HepG2 (cell line): ENCODE measurements at regions not wholly inside any gene's neighbourhood (a gene's known extent, or its start where the extent isn't known, plus 50 kb on each side); places are given as distances from the start of the nearest gene placed in this dataset.

Experiments used
- BORCS8-MEF2B ChIP-seq: sonication (generic); formaldehyde crosslinking; IDR thresholded peaks from 2 replicates; pipeline ENCODE4 v1.8.0; 2022; ENCODE audit warnings: mild to moderate bottlenecking, missing genetic modification reagents
- EEA1 ChIP-seq: sonication (generic); formaldehyde crosslinking; IDR thresholded peaks from 2 replicates; pipeline ENCODE4 v1.5.1; 2020; ENCODE audit warnings: mild to moderate bottlenecking, missing genetic modification reagents, borderline replicate concordance
- EP300 ChIP-seq, 3 experiments: sonication (generic) in 1 of 3; formaldehyde crosslinking in 1 of 3; IDR thresholded peaks; 2 replicates each; pipeline versions ENCODE4 v1.5.1 to v1.6.1; 2011 to 2020; ENCODE audit warnings: low read depth in 2 of 3, low read length in 2 of 3, borderline replicate concordance in 1 of 3, improper control_type of control experiment in 1 of 3, mild to moderate bottlenecking in 1 of 3, missing genetic modification reagents in 1 of 3, moderate library complexity in 1 of 3
- HDAC1 ChIP-seq: sonication (generic); formaldehyde crosslinking; IDR thresholded peaks from 2 replicates; pipeline ENCODE4 v1.5.1; 2020; ENCODE audit warnings: mild to moderate bottlenecking, missing genetic modification reagents
- MAFF ChIP-seq: IDR thresholded peaks from 2 replicates; pipeline ENCODE4 v1.6.1; 2011; ENCODE audit warnings: low read depth, low read length, improper control_type of control experiment
- NFRKB ChIP-seq: fragments of 450-650 bp; IDR thresholded peaks from 2 replicates; pipeline ENCODE4 v1.6.1; 2017
- POLR2A ChIP-seq, 2 experiments: IDR thresholded peaks; 2 replicates each; pipeline ENCODE4 v1.6.1; 2011; ENCODE audit warnings: low read depth in 2 of 2, low read length in 2 of 2, mild to moderate bottlenecking in 1 of 2, moderate library complexity in 1 of 2; ENCODE audit not compliant: insufficient read depth in 1 of 2
- POLR2AphosphoS5 ChIP-seq: IDR thresholded peaks from 2 replicates; pipeline ENCODE4 v1.6.1; 2012; ENCODE audit warnings: low read depth, low read length
- SKI ChIP-seq: fragments of 450-650 bp; IDR thresholded peaks from one replicate; pipeline ENCODE4 v1.6.1; 2018; ENCODE audit warnings: mild to moderate bottlenecking; ENCODE audit not compliant: partially characterized antibody
- ZFP36 ChIP-seq: fragments of 150-350 bp; IDR thresholded peaks from 2 replicates; pipeline ENCODE4 v1.6.1; 2018; ENCODE audit warnings: borderline replicate concordance, low read length, low read depth; ENCODE audit not compliant: partially characterized antibody
- ZNF335 ChIP-seq: sonication (generic); formaldehyde crosslinking; IDR thresholded peaks from 2 replicates; pipeline ENCODE4 v1.4.0; 2020; ENCODE audit warnings: missing genetic modification reagents
- TF ChIP-seq, protein P1 (sequence below): sonication (generic); formaldehyde crosslinking; IDR thresholded peaks from 2 replicates; pipeline ENCODE4 v1.4.0; 2020; ENCODE audit warnings: missing genetic modification reagents, borderline replicate concordance
- TF ChIP-seq, protein P2 (sequence below): sonication (generic); formaldehyde crosslinking; IDR thresholded peaks from 2 replicates; pipeline ENCODE4 v1.5.0; 2020; ENCODE audit warnings: mild to moderate bottlenecking, missing genetic modification reagents, moderate library complexity

DNA sequence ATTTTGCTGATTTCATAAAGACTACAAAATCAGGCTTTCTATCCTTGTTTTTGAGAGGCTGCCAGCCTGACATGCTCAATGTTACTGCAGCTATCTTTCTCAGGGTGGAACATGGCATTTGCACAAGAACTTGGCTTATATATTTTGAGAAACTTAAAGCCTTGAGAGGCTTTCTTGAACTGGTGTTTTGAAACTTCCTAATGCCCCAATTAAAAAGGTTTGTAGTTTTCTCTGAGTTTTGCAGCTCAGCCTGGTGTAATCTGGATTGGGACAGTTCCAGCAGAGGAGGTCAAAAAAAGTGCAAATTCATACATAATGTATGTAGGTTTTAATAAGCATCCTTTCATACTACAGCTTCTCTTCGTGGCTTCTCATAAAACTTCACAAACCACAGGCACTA is 223.4 kb downstream of the FAM76B start:
- TF ChIP-seq HDAC1 (CRISPR knock-in tag), result no peak
- no peak for TF ChIP-seq ZFP36
- no peak for TF ChIP-seq ZNF335 (CRISPR knock-in tag)
- TF ChIP-seq, protein P1, sequence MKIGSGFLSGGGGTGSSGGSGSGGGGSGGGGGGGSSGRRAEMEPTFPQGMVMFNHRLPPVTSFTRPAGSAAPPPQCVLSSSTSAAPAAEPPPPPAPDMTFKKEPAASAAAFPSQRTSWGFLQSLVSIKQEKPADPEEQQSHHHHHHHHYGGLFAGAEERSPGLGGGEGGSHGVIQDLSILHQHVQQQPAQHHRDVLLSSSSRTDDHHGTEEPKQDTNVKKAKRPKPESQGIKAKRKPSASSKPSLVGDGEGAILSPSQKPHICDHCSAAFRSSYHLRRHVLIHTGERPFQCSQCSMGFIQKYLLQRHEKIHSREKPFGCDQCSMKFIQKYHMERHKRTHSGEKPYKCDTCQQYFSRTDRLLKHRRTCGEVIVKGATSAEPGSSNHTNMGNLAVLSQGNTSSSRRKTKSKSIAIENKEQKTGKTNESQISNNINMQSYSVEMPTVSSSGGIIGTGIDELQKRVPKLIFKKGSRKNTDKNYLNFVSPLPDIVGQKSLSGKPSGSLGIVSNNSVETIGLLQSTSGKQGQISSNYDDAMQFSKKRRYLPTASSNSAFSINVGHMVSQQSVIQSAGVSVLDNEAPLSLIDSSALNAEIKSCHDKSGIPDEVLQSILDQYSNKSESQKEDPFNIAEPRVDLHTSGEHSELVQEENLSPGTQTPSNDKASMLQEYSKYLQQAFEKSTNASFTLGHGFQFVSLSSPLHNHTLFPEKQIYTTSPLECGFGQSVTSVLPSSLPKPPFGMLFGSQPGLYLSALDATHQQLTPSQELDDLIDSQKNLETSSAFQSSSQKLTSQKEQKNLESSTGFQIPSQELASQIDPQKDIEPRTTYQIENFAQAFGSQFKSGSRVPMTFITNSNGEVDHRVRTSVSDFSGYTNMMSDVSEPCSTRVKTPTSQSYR (CRISPR knock-in tag), result no peak
- no peak for TF ChIP-seq SKI
- no peak for TF ChIP-seq NFRKB
- TF ChIP-seq POLR2A (IDR thresholded peaks at IDR 0.05; ENCODE audit: insufficient read depth in 1 of 2, low read depth in 2 of 2, low read length in 2 of 2), result no peak
- no peak for TF ChIP-seq BORCS8-MEF2B
- TF ChIP-seq POLR2AphosphoS5, result no peak
- TF ChIP-seq, protein P2, sequence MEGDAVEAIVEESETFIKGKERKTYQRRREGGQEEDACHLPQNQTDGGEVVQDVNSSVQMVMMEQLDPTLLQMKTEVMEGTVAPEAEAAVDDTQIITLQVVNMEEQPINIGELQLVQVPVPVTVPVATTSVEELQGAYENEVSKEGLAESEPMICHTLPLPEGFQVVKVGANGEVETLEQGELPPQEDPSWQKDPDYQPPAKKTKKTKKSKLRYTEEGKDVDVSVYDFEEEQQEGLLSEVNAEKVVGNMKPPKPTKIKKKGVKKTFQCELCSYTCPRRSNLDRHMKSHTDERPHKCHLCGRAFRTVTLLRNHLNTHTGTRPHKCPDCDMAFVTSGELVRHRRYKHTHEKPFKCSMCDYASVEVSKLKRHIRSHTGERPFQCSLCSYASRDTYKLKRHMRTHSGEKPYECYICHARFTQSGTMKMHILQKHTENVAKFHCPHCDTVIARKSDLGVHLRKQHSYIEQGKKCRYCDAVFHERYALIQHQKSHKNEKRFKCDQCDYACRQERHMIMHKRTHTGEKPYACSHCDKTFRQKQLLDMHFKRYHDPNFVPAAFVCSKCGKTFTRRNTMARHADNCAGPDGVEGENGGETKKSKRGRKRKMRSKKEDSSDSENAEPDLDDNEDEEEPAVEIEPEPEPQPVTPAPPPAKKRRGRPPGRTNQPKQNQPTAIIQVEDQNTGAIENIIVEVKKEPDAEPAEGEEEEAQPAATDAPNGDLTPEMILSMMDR (CRISPR knock-in tag), result no peak
- no peak for TF ChIP-seq EP300 (IDR thresholded peaks at IDR 0.05; ENCODE audit: low read depth in 2 of 2, low read length in 2 of 2)
- no peak for TF ChIP-seq EP300 (CRISPR knock-in tag; IDR thresholded peaks at IDR 0.05; ENCODE audit: borderline replicate concordance)
- no peak for TF ChIP-seq EEA1
- no peak for TF ChIP-seq MAFF
